ENCODE measurements at regions not wholly inside any gene's neighbourhood (a gene's known extent, or its start where the extent isn't known, plus 50 kb on each side); places are given as distances from the start of the nearest gene placed in this dataset.

DNA sequence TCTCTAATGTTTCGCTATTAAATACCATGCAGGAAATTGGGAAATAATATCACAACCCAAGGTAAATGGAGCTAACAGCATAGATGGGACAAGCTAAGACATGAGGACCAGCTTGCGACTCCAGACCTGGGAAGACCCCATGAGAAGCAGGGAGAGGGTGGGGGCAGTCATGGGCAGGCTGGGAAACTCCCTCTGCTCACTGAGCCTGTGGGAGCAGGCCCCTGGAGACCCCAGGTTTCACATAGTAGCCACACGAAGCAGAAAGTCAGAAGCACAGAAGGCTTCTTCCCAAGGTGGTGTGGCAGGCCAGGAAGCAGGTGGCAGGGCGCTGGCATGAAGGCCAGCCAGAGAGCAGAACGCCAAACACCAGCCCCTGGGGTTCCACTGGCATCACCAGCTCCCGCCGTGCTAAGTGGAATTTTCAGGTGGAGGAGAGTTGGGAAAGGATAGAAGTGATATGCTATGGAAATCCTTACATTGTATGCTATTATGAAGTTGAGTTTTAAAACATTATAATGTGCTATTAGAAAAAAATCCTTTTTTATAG is 99.9 kb upstream of the RNF32 start:
- ChIA-PET CTCF (no interaction called here), POLR2A (no interaction called here)
- Mint-ChIP-seq H3K27me3 (peaks cover 3% of the 10 kb centered on the region), H3K9me3 (peaks cover 3% of the 10 kb centered on the region), H3K4me1 (no peaks in the 10 kb centered on the region), H3K36me3 (ENCODE audit: low read depth) (no peaks in the 10 kb centered on the region), H3K27ac (no peak overlapping the region), H3K4me3 (no peak overlapping the region)
- intact Hi-C loops (cut with micrococcal nuclease) = no loop called here
- DNase-seq (no peak), ATAC-seq (ENCODE audit: low read depth) (no peak)
- TF ChIP-seq CTCF (IDR thresholded peaks at IDR 0.05) = no peak

DNA sequence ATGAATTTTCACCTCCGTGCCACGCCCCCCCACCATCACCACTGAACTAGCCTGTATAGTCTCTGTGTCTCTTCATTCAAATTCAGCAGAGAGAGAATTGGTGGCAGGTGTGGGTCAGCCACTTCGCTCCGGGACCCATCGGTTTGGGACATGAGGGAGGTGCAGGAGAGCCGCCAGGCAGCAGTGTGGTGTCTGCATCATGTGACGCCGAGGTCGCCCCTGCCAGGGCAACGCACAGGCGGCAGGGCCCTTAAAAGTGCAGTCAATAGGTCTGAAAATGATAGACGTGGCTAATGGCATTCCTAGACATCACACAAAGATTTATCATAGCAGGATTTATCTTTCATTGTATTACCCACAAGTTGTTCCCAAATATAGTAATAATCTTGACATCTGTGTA is 100.6 kb upstream of the RNF32 start:
- no peak for ATAC-seq (ENCODE audit: low read depth)
- DNase-seq = no peak
- Mint-ChIP-seq H3K4me3 (no peak overlapping the region), H3K27ac (no peak overlapping the region), H3K4me1 (no peaks in the 10 kb centered on the region), H3K27me3 (peaks cover 7% of the 10 kb centered on the region), H3K36me3 (ENCODE audit: low read depth) (no peaks in the 10 kb centered on the region), H3K9me3 (peaks cover 3% of the 10 kb centered on the region)
- ChIA-PET POLR2A (no interaction called here), CTCF (no interaction called here)
- intact Hi-C loops (cut with micrococcal nuclease) = no loop called here
- TF ChIP-seq CTCF (IDR thresholded peaks at IDR 0.05) = no peak

- Mint-ChIP-seq H3K27ac (no peak overlapping the region), H3K4me3 (no peak overlapping the region), H3K36me3 (ENCODE audit: low read depth) (no peaks in the 10 kb centered on the region), H3K9me3 (peaks cover 3% of the 10 kb centered on the region), H3K27me3 (peaks cover 9% of the 10 kb centered on the region), H3K4me1 (no peaks in the 10 kb centered on the region)
- DNase-seq = no peak
- ChIA-PET POLR2A (no interaction called here), CTCF (no interaction called here)
- intact Hi-C loops (cut with micrococcal nuclease) = no loop called here
- no peak for TF ChIP-seq CTCF (IDR thresholded peaks at IDR 0.05)
- ATAC-seq (ENCODE audit: low read depth) = no peak
These were observed 103.6 kb upstream of the RNF32 start for GRCh38 chr7:156537006-156537405.

DNA sequence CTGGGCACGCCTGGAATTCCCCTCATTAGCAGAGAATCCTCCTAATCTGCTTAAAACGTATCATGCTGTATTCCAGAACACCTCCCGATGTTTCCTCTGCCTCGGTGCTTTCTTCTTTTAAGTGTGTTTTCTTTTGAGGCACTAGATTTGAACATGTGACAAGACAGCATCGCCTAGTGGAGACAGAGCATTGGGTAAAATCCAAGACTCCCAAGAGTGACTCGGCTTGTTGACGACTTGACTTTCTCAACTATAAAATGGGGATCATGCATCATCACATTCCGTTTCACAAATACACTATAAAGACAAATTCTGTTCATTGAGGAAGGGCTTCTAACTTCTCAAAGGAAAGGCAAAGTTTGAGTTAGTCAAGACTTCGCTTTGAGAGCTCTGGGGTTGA is 105.6 kb upstream of the RNF32 start:
- H3K27ac Mint-ChIP-seq = no peak overlapping the region
- H3K9me3 Mint-ChIP-seq = peaks cover 3% of the 10 kb centered on the region
- DNase-seq (no peak), ATAC-seq (ENCODE audit: low read depth) (no peak)
- no peak for TF ChIP-seq CTCF (IDR thresholded peaks at IDR 0.05)
- H3K4me1 Mint-ChIP-seq = no peaks in the 10 kb centered on the region
- POLR2A ChIA-PET = no interaction called here
- intact Hi-C loops (cut with micrococcal nuclease) = no loop called here
- H3K27me3 Mint-ChIP-seq = peaks cover 8% of the 10 kb centered on the region
- no peaks in the 10 kb centered on the region for H3K36me3 Mint-ChIP-seq (ENCODE audit: low read depth)
- CTCF ChIA-PET = no interaction called here
- no peak overlapping the region for H3K4me3 Mint-ChIP-seq

- H3K4me3 Mint-ChIP-seq = no peak overlapping the region
- ChIA-PET POLR2A (no interaction called here), CTCF (no interaction called here)
- no peak for DNase-seq
- H3K36me3 Mint-ChIP-seq (ENCODE audit: low read depth) = no peaks in the 10 kb centered on the region
- intact Hi-C loops (cut with micrococcal nuclease) = no loop called here
- H3K4me1 Mint-ChIP-seq = no peaks in the 10 kb centered on the region
- ATAC-seq (ENCODE audit: low read depth) = no peak
- TF ChIP-seq CTCF (IDR thresholded peaks at IDR 0.05) = no peak
- H3K9me3 Mint-ChIP-seq = peaks cover 3% of the 10 kb centered on the region
- peaks cover 6% of the 10 kb centered on the region for H3K27me3 Mint-ChIP-seq
- H3K27ac Mint-ChIP-seq = no peak overlapping the region
These were observed 106.6 kb upstream of the RNF32 start for GRCh38 chr7:156533964-156534363.

Data from activated B cell treated with CpG ODN at 0.5 μM for 24 hours (primary cell).